ENCODE measurements at regions not wholly inside any gene's neighbourhood (a gene's known extent, or its start where the extent isn't known, plus 50 kb on each side); places are given as distances from the start of the nearest gene placed in this dataset.

DNA sequence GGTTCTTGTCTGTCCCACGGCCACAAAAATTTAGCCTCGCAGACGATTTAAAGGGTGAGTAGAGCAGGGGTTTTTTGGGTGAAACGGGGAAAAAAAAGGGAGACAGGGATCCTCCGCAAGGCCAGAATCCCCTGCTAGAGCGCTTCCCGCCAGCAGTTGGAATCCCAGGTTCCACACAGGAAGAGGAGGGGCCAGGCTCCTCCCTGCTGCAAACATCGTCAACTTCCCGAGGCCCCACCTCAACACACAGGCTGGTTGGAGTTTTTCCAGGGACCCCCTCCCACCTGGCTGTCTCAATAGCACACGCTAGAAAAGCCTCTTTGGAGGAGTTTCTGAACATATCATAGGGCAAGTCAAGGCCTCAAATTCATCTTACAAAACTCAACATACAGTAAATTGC, 112.7 kb downstream of the MTERF1 start:
- Histone ChIP-seq H3K79me2 (ENCODE audit: insufficient read depth, low read length) (no peaks in the 10 kb centered on the region), H4K20me1 (ENCODE audit: insufficient read depth, low read length) (no peaks in the 10 kb centered on the region), H3K36me3 (ENCODE audit: insufficient read depth, low read length) (no peaks in the 10 kb centered on the region), H3K4me1 (ENCODE audit: insufficient read depth, low read length, severe bottlenecking) (no peaks in the 10 kb centered on the region), H3K27ac (ENCODE audit: low read depth, low read length, poor library complexity, severe bottlenecking) (no peak overlapping the region), H3K27me3 (ENCODE audit: insufficient read depth, low read length) (no peaks in the 10 kb centered on the region), H3K4me3 (ENCODE audit: low read depth, low read length, poor library complexity, severe bottlenecking) (no peak overlapping the region), H3K9me2 (ENCODE audit: low read depth, low read length) (no peaks in the 10 kb centered on the region), H3K9me3 (ENCODE audit: low read length) (no peaks in the 10 kb centered on the region), H3F3A (ENCODE audit: insufficient read depth, low read length) (no peaks in the 10 kb centered on the region), H3K4me2 (ENCODE audit: low read length) (no peak overlapping the region), H3K9ac (ENCODE audit: low read length) (no peak overlapping the region), H2AFZ (ENCODE audit: low read length) (no peak overlapping the region)
- TF ChIP-seq, protein P1, sequence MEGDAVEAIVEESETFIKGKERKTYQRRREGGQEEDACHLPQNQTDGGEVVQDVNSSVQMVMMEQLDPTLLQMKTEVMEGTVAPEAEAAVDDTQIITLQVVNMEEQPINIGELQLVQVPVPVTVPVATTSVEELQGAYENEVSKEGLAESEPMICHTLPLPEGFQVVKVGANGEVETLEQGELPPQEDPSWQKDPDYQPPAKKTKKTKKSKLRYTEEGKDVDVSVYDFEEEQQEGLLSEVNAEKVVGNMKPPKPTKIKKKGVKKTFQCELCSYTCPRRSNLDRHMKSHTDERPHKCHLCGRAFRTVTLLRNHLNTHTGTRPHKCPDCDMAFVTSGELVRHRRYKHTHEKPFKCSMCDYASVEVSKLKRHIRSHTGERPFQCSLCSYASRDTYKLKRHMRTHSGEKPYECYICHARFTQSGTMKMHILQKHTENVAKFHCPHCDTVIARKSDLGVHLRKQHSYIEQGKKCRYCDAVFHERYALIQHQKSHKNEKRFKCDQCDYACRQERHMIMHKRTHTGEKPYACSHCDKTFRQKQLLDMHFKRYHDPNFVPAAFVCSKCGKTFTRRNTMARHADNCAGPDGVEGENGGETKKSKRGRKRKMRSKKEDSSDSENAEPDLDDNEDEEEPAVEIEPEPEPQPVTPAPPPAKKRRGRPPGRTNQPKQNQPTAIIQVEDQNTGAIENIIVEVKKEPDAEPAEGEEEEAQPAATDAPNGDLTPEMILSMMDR (IDR thresholded peaks at IDR 0.05; ENCODE audit: low read length) = no peak
- TF ChIP-seq EZH2 (IDR thresholded peaks at IDR 0.05; ENCODE audit: borderline replicate concordance, low read length) = no peak

DNA sequence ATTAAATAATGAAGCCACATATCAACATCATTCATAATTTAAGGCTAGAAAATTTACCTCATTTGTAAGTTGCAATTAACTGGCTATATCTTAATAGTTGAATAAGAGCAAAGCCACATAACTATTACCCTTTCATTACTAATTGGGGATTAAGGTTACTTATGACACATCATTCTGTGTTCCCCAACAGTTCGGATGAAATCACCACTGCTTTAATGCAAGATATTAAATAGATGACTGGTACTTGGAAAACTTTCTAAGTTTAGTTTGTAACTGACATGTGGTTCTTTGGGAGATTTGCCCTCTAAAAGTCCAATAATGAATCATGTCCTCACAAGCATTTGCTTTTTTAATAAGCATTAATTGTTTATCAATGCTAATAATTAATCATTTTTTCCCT, 109.1 kb downstream of the MTERF1 start:
- no peaks in the 10 kb centered on the region for H3K9me3 ChIP-seq (ENCODE audit: low read length)

DNA sequence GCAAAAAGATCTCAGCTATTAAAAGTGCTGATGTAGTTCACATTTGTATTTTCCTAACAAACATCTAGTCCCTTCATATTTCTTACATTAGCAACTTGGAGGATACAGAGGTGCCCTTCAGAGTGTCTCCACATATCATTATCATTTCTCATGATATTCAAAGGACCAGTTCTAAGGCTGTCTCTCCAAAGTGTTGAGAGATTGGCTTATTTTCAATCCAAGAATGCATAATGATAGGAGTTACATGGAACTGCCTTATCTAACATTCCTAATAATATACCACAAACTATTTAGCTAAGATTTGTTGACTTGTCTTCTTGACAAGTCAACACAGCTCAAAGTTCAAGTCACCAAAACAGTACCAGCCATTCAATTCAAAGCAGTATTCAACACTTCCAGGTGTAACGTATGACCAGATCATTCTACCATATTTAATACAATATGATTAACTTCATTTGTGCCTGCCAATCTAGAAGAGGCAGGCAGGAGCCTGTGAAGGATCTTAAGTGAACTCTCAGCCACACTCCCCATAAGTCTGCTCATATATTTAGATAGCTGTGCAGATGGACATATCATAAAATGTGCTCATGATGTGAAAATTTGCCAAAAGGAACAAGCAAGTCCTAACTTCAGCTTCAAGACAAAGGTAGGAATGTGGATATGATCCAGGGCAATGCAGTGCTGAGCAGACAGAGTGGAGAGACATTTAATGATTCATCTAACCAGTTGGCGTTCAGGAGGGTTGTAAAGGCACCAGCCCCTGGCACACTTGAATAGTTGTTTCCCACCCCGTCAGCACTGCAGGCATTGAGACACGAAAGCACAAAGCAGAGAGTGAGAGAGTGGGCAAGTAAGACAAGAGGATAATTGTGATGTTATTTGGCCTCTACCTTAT, 108.3 kb downstream of the MTERF1 start:
- Histone ChIP-seq H3K9me3 (ENCODE audit: low read length) (no peaks in the 10 kb centered on the region), H3K4me2 (ENCODE audit: low read length) (no peak overlapping the region), H3K9ac (ENCODE audit: low read length) (no peak overlapping the region), H3K79me2 (ENCODE audit: insufficient read depth, low read length) (no peaks in the 10 kb centered on the region), H4K20me1 (ENCODE audit: insufficient read depth, low read length) (no peaks in the 10 kb centered on the region), H3K4me1 (ENCODE audit: insufficient read depth, low read length, severe bottlenecking) (no peaks in the 10 kb centered on the region), H2AFZ (ENCODE audit: low read length) (no peak overlapping the region), H3K9me2 (ENCODE audit: low read depth, low read length) (no peaks in the 10 kb centered on the region), H3K27ac (ENCODE audit: low read depth, low read length, poor library complexity, severe bottlenecking) (no peak overlapping the region), H3K36me3 (ENCODE audit: insufficient read depth, low read length) (no peaks in the 10 kb centered on the region), H3K27me3 (ENCODE audit: insufficient read depth, low read length) (no peaks in the 10 kb centered on the region), H3F3A (ENCODE audit: insufficient read depth, low read length) (no peaks in the 10 kb centered on the region), H3K4me3 (ENCODE audit: low read depth, low read length, poor library complexity, severe bottlenecking) (no peak overlapping the region)
- TF ChIP-seq, protein P1 (IDR thresholded peaks at IDR 0.05; ENCODE audit: low read length) = no peak
- no peak for TF ChIP-seq EZH2 (IDR thresholded peaks at IDR 0.05; ENCODE audit: borderline replicate concordance, low read length)

More for the DNA sequence above, 109.1 kb downstream of the MTERF1 start:
- no peak for TF ChIP-seq EZH2 (IDR thresholded peaks at IDR 0.05; ENCODE audit: borderline replicate concordance, low read length)
- TF ChIP-seq, protein P1 (IDR thresholded peaks at IDR 0.05; ENCODE audit: low read length) = no peak
- Histone ChIP-seq H3K4me2 (ENCODE audit: low read length) (no peak overlapping the region), H3K9ac (ENCODE audit: low read length) (no peak overlapping the region), H2AFZ (ENCODE audit: low read length) (no peak overlapping the region), H3F3A (ENCODE audit: insufficient read depth, low read length) (no peaks in the 10 kb centered on the region), H3K4me3 (ENCODE audit: low read depth, low read length, poor library complexity, severe bottlenecking) (no peak overlapping the region), H3K79me2 (ENCODE audit: insufficient read depth, low read length) (no peaks in the 10 kb centered on the region), H3K27ac (ENCODE audit: low read depth, low read length, poor library complexity, severe bottlenecking) (no peak overlapping the region), H3K4me1 (ENCODE audit: insufficient read depth, low read length, severe bottlenecking) (no peaks in the 10 kb centered on the region), H3K9me2 (ENCODE audit: low read depth, low read length) (no peaks in the 10 kb centered on the region), H4K20me1 (ENCODE audit: insufficient read depth, low read length) (no peaks in the 10 kb centered on the region), H3K36me3 (ENCODE audit: insufficient read depth, low read length) (no peaks in the 10 kb centered on the region), H3K27me3 (ENCODE audit: insufficient read depth, low read length) (no peaks in the 10 kb centered on the region)

All from OCI-LY1 (cell line).